Activated CD4-positive, alpha-beta T cell treated with anti-CD3 and anti-CD28 coated beads, Interleukin-2, amount 10 ng/mL, durations not matched to agents 24 days and 14 days (primary cell): ENCODE measurements at regions not wholly inside any gene's neighbourhood (a gene's known extent, or its start where the extent isn't known, plus 50 kb on each side); places are given as distances from the start of the nearest gene placed in this dataset.

ENCODE experiments used
- DNase-seq: peaks from one replicate; pipeline ENCODE4 v3.0.0; 2022
- H3K27ac Mint-ChIP-seq: one replicate; pipeline ENCODE4 v1.8.0; 2022; ENCODE audit warnings: mild to moderate bottlenecking, mixed read lengths
- H3K27me3 Mint-ChIP-seq: one replicate; pipeline ENCODE4 v1.8.0; 2022; ENCODE audit warnings: mixed read lengths
- H3K36me3 Mint-ChIP-seq: one replicate; pipeline ENCODE4 v1.8.0; 2022; ENCODE audit warnings: low read depth, mild to moderate bottlenecking, mixed read lengths
- H3K4me1 Mint-ChIP-seq: one replicate; pipeline ENCODE4 v1.8.0; 2021; ENCODE audit warnings: mixed read lengths
- H3K4me3 Mint-ChIP-seq: one replicate; pipeline ENCODE4 v1.8.0; 2022; ENCODE audit warnings: mild to moderate bottlenecking, moderate library complexity, mixed read lengths
- H3K9me3 Mint-ChIP-seq: one replicate; pipeline ENCODE4 v1.8.0; 2021; ENCODE audit warnings: mixed read lengths
- intact Hi-C: fragments of 100-400 bp; cut with micrococcal nuclease; formaldehyde crosslinking; loops from one replicate; pipeline ENCODE4 v1.15.1; 2023

DNA sequence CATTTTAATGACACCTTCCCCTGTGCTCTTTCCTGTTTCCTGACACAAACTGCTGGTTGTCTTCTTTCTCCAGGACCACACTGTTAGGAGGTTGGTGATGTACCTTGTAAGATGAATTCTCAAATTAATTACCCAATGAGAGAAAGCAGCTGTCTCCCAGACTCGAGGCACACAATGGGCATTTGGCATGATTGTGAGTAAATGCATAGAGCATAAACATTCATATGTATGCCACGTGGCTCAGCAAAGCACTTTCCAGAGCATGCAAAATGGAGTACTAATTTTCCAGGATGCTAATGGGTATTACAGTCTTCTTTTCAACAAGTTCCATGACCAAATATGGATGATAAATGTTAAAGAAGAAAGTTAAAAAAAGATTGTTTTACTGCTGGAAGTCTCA, 235.2 kb upstream of the KLHL29 start:
- intact Hi-C loops: no loop called here
- Mint-ChIP-seq H3K4me1 (no peaks in the 10 kb centered on the region), H3K27me3 (peaks cover 4% of the 10 kb centered on the region), H3K9me3 (no peaks in the 10 kb centered on the region), H3K27ac (no peak overlapping the region), H3K36me3 (no peaks in the 10 kb centered on the region), H3K4me3 (no peak overlapping the region)
- DNase-seq: no peak

DNA sequence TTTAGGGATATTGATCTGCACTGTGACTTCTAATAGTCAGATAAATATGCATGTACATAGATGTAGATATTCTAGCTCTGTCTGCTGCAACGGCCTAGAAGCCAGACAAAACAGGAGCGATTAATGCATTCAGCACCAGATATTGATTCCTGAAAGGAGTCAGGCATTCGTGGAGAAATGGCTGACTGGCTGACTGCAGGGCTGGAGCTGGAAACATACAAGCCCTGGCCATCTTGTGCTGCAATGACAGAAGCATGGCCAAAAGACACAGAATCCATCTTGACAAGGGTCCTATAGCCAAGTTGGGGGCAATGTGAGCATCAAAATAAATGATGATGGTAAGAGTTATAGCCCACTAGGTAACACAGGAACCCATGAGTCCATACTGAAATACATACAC, 231.5 kb upstream of the KLHL29 start:
- no peak overlapping the region for H3K4me3 Mint-ChIP-seq
- no peaks in the 10 kb centered on the region for H3K4me1 Mint-ChIP-seq
- no peak for DNase-seq
- no peaks in the 10 kb centered on the region for H3K36me3 Mint-ChIP-seq
- intact Hi-C loops: no loop called here
- H3K27me3 Mint-ChIP-seq: peaks cover 2% of the 10 kb centered on the region
- H3K9me3 Mint-ChIP-seq: no peaks in the 10 kb centered on the region
- no peak overlapping the region for H3K27ac Mint-ChIP-seq

DNA sequence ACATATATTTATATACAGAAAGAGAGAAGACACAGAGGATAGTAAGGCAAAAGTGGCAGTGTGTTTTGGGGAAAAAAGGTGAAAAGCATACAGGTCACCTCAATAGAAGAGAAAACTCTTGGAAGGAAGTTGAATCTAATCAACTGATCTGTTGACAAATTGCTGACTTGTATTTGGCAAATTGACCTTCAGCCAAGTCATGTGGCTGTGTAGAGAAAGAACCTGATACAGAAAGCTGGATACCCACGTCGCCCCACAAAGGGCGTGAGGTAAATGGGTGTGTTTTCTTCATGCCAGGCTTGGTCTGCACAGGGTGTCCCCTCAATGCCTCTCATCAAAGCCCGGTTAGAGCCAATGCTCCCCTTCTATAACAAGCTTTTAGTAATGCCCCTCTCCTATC, 230.0 kb upstream of the KLHL29 start:
- DNase-seq: no peak
- H3K27ac Mint-ChIP-seq: no peak overlapping the region
- H3K4me3 Mint-ChIP-seq: no peak overlapping the region
- no peaks in the 10 kb centered on the region for H3K4me1 Mint-ChIP-seq
- H3K27me3 Mint-ChIP-seq: peaks cover 2% of the 10 kb centered on the region
- no peaks in the 10 kb centered on the region for H3K9me3 Mint-ChIP-seq
- H3K36me3 Mint-ChIP-seq: no peaks in the 10 kb centered on the region
- intact Hi-C loops: no loop called here

DNA sequence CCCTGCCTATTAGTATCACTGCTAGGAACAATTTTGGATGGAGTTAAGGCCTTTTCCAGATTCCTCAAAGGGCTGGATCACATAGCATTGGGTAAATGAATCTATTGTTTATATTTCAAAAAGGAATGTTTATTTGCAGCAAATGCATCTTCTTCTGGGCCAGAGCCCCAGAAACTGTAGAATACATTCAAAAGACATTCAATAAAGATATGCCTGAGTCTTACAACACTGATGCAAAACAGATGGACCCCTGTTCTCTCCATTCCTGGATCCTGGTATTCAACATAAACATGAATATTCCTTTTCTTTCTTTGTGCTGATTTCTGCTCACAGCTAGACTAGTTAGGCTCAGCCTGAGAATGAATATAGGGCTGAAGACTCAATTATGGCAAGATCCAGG, 227.2 kb upstream of the KLHL29 start:
- H3K27ac Mint-ChIP-seq: no peak overlapping the region
- intact Hi-C loops: no loop called here
- no peaks in the 10 kb centered on the region for H3K36me3 Mint-ChIP-seq
- DNase-seq: no peak
- no peaks in the 10 kb centered on the region for H3K27me3 Mint-ChIP-seq
- no peaks in the 10 kb centered on the region for H3K4me1 Mint-ChIP-seq
- no peaks in the 10 kb centered on the region for H3K9me3 Mint-ChIP-seq
- no peak overlapping the region for H3K4me3 Mint-ChIP-seq

DNA sequence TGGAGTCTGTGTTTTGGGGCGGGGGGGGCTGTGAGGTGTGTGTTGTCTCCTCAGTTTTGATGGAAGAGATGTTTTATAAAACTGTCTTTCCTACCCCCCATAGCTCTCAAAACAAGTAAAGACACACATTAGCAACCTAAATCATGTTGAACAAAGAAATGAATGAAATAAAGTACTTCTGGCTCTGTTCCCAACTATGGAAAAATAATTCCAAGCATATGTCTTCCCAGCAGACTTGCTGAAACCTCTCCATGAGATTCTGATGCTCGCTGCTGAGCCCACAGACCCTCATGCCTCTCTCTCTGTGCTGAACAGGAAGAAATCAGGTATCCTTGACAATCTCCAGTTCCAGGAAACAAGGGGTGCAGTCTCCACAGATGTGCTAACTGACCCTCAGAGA, 226.7 kb upstream of the KLHL29 start:
- H3K27ac Mint-ChIP-seq: no peak overlapping the region
- H3K27me3 Mint-ChIP-seq: no peaks in the 10 kb centered on the region
- no peaks in the 10 kb centered on the region for H3K4me1 Mint-ChIP-seq
- no peak for DNase-seq
- H3K4me3 Mint-ChIP-seq: no peak overlapping the region
- intact Hi-C loops: no loop called here
- no peaks in the 10 kb centered on the region for H3K36me3 Mint-ChIP-seq
- no peaks in the 10 kb centered on the region for H3K9me3 Mint-ChIP-seq

DNA sequence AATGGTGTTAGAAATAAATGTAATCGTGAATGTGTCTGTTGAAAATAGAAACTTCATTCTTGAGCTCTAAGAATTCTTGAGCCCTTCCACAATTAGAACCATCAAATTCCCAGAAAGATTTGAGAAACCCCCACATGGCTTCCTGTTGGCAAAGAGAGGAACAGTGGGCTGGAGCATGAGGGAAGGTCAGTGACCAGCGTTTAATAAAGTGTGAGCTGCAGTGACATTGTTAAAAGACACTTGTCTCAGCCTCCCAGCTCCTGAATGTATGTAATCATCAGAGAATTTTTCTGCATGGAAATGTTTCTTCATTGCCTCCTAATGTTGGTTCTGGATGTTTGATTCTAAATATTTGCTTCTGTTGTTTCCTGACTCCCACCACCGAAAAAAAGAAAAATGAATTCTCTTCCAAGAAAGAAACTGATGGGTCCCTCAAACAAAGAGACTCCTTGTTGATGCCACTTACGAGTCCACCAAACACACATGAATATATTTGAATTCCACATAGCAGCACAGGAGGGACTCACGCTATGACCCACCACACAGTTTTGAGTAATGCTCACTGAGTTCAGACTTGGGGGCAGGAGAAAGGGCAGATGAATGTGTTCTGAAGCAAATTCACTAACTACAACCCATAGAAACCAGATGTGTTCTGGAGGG, 225.1 kb upstream of the KLHL29 start:
- H3K27me3 Mint-ChIP-seq: no peaks in the 10 kb centered on the region
- no peaks in the 10 kb centered on the region for H3K36me3 Mint-ChIP-seq
- intact Hi-C loops: no loop called here
- H3K4me3 Mint-ChIP-seq: no peak overlapping the region
- no peak for DNase-seq
- no peaks in the 10 kb centered on the region for H3K9me3 Mint-ChIP-seq
- no peak overlapping the region for H3K27ac Mint-ChIP-seq
- no peaks in the 10 kb centered on the region for H3K4me1 Mint-ChIP-seq

DNA sequence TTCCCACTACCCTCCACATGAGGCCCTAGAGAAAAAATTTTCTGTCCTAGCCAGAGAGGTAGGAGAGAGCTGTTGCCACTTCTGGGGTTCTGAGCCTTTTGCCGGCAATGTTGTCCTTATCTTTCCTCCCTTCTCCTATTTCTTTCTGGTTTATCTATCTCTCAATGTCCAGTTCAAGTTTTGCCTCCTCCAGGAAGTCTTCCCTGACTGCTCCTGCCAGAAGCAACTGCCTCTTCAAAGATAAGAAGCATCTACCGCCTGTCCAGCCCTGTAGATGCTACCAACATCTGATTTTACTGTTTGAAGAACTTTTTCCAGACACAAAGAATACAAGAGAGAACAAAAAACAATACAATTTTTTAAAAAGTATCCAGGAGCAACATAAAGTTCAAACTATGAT, 220.8 kb upstream of the KLHL29 start:
- H3K4me3 Mint-ChIP-seq: no peak overlapping the region
- H3K4me1 Mint-ChIP-seq: no peaks in the 10 kb centered on the region
- H3K9me3 Mint-ChIP-seq: no peaks in the 10 kb centered on the region
- H3K27ac Mint-ChIP-seq: no peak overlapping the region
- intact Hi-C loops: no loop called here
- DNase-seq: no peak
- H3K36me3 Mint-ChIP-seq: no peaks in the 10 kb centered on the region
- H3K27me3 Mint-ChIP-seq: no peaks in the 10 kb centered on the region

DNA sequence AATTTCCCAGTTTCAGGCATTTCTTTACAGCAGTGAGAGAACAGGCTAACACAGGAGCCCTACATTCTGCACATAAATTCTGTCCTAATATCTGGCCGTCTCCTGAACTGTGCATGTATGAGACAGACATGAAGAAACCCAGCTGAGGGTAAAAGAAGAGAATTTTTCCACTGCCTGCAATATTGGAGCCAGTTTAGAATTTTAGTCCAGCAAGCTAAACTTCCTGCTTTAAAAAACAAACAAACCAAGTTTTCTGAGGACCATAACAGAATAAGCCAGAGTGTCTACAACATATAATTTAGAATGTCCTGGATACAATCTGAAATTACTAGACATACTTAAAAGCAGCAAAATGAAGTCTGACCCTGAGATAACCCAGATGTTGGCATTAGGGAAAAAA, 215.1 kb upstream of the KLHL29 start:
- no peak for DNase-seq
- Mint-ChIP-seq H3K9me3 (no peaks in the 10 kb centered on the region), H3K4me3 (no peak overlapping the region), H3K4me1 (no peaks in the 10 kb centered on the region), H3K36me3 (no peaks in the 10 kb centered on the region), H3K27ac (no peak overlapping the region), H3K27me3 (no peaks in the 10 kb centered on the region)
- intact Hi-C loops: no loop called here

DNA sequence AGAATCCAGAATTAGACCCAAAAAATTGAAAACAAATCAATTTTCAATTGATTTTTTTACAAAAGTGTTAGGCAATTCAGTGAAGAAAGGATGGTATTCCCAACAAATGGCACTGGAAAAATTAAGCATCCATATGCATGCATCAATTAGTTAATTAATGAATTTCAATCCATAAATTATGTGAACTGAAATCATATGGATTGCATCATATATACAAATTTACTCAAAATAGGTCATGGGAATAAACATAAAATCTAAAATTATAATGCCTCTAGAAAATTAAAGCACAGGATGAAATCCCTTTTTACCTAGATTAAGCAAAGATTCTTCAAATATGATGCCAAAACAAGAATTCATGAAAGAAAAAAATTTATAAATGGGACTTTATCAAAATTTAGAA, 213.9 kb upstream of the KLHL29 start:
- no peak for DNase-seq
- intact Hi-C loops: no loop called here
- H3K27me3 Mint-ChIP-seq: no peaks in the 10 kb centered on the region
- H3K9me3 Mint-ChIP-seq: no peaks in the 10 kb centered on the region
- H3K4me1 Mint-ChIP-seq: no peaks in the 10 kb centered on the region
- H3K27ac Mint-ChIP-seq: no peak overlapping the region
- H3K4me3 Mint-ChIP-seq: no peak overlapping the region
- no peaks in the 10 kb centered on the region for H3K36me3 Mint-ChIP-seq

DNA sequence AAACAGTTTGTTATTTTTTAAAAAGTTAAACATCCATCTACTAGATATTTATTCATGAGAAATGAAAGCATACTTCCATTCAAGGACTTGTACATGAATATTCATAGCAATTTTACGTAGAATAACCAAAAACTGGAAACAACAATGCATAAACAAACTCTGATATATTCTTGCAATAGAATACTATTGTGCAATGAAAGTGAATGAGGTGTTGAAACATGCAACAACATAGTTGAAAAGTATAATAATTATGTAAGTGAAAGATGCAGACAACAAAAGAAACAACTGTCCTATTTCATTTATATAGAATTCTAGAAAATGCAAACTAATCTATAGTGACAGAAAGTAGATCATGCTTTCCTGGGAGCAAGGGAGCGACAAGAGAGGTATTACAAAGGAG, 206.6 kb upstream of the KLHL29 start:
- intact Hi-C loops: no loop called here
- H3K4me1 Mint-ChIP-seq: no peaks in the 10 kb centered on the region
- DNase-seq: no peak
- H3K27ac Mint-ChIP-seq: no peak overlapping the region
- no peaks in the 10 kb centered on the region for H3K9me3 Mint-ChIP-seq
- H3K27me3 Mint-ChIP-seq: no peaks in the 10 kb centered on the region
- H3K4me3 Mint-ChIP-seq: no peak overlapping the region
- H3K36me3 Mint-ChIP-seq: no peaks in the 10 kb centered on the region

DNA sequence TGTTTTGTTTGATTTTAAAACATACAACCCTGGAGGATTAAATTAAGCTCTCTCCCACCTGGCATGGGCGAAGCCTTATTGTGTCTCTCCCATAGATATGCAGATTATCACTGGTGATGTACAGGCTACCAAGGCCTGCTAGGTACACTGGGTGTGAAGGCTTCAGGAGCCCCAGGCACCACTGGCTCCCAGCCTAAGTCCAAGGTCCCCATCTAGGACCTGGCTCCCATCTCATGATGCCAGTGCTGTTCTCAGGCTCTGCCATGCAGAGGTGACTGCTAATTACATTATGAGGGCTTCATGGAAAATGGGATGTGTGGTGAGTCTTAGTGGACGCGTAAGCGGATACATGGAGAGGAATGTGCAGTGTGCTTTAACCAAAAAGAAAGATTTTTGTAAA, 201.2 kb upstream of the KLHL29 start:
- Mint-ChIP-seq H3K27me3 (no peaks in the 10 kb centered on the region), H3K4me3 (no peak overlapping the region), H3K36me3 (no peaks in the 10 kb centered on the region), H3K4me1 (no peaks in the 10 kb centered on the region), H3K27ac (no peak overlapping the region), H3K9me3 (no peaks in the 10 kb centered on the region)
- intact Hi-C loops: no loop called here
- no peak for DNase-seq

DNA sequence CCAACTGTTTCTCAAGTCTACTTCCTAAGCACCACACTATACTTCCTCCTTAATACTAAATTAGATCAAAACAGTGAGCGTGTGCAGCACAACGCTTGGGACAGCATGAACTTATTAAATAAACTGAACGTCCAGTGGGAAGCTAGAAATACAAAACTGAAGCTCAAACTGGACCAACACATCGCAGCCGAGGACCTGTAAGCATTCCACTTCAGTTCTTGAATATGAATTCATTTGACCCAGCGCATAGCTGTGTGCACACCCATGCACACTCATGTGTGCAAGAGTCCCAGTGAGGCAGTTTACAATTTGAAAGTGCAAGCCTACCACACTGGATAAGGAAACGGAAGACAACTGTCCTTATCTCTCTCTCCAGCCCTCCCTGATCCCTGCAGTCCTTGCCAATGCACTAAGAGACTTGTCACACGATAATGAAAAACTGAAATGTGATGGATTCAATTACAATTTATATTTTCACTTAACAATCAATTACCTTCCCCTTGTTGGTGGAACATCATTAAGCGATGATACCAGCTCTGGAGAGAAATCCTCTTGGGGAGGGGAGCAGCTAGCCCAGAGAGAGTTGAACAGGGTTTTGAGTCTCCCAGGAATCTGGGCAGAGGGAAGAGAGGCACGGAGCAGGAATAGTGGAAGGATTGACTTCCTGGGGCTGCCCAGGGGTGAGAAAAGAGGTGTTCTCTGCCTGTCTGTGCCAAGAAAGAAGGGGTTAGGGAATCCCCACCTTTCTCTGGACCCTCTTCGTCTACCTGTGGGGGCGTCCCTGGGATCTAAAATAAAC, 186.5 kb upstream of the KLHL29 start:
- no peak for DNase-seq
- Mint-ChIP-seq H3K27me3 (peaks cover 8% of the 10 kb centered on the region), H3K4me1 (no peaks in the 10 kb centered on the region), H3K9me3 (no peaks in the 10 kb centered on the region), H3K27ac (no peak overlapping the region), H3K36me3 (no peaks in the 10 kb centered on the region), H3K4me3 (no peak overlapping the region)
- intact Hi-C loops: loop anchor here (1.0 to 2.0 kb wide), 2 partner anchors 153 to 262 kb away; no protein-coding TSS in a partner anchor

DNA sequence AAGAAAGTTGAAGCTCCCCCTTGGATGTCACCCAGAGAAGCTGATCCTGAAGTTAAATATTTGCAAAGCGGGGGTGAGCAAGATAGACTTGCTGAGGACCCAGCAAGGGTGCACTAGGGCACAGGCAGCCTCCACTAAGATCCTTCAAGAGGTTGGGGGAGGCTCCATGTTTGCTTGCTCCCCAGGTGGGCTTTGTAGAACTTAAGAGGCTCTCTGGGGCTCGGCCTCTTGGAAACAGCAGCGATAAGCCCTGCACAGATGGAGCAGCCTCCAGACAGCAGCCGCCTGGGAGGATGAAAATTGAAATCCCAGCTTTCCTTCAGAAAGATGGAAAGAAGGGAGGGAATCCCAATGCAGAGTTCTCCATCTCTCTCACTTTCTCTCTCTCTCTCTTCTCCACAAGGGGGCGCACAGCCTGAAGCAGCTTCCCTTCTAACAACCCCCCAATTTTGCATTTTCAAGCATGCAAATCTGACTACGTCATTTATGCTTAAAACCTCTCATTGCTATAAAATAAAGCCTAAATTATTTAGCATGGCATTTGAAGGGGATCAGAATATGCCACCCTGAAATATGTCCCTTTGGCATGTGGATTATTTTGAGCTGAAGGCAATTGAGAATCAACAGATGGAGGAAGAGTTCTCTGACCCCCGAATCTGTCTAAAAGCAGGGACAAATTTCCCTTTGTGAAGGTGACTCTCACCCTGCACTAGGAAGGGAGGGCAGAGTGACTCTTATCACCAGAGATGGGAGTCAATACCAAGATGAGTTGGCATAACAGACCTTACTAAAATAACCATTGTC, 185.7 kb upstream of the KLHL29 start:
- H3K9me3 Mint-ChIP-seq: no peaks in the 10 kb centered on the region
- intact Hi-C loops: loop anchor here (1.0 to 2.0 kb wide), 2 partner anchors 152 to 261 kb away; no protein-coding TSS in a partner anchor
- DNase-seq: peak; percentile 66
- H3K27ac Mint-ChIP-seq: no peak overlapping the region
- peaks cover 8% of the 10 kb centered on the region for H3K27me3 Mint-ChIP-seq
- H3K4me1 Mint-ChIP-seq: no peaks in the 10 kb centered on the region
- no peak overlapping the region for H3K4me3 Mint-ChIP-seq
- H3K36me3 Mint-ChIP-seq: no peaks in the 10 kb centered on the region

DNA sequence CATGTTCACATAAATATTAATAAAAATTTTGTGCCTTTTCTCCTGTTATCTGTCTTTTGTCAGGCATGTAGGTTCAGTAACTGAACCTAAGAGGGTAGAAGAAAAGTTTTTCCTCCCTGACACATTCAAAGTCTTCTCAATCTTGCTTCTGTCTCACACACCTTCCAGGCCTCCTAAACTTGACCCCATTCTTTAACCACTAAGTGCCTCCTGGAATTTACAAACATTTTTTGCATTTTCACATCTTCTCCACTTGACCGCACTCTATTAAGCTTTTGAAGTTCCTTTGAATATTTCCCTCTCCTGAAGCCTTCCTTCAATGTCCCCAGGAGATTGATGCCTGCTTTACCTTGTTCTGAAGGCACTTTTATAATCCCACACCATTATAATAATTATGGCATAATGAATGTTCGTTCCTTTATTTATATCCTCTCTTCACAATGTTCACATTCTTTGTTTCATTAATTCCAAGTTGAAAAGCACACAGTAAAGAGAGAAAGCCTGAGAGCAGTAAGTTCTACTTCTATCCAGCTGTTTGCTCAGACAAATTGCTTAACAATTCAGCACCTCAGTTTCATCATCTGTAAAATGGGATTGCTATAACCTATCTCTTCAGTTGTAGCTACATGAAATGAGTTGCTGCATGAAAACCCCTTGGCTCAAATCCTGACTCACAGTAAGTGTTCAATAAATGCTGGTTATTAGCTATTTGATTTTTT, 184.8 kb upstream of the KLHL29 start:
- DNase-seq: no peak
- H3K27me3 Mint-ChIP-seq: peaks cover 2% of the 10 kb centered on the region
- H3K4me1 Mint-ChIP-seq: no peaks in the 10 kb centered on the region
- H3K27ac Mint-ChIP-seq: no peak overlapping the region
- no peak overlapping the region for H3K4me3 Mint-ChIP-seq
- intact Hi-C loops: no loop called here
- no peaks in the 10 kb centered on the region for H3K9me3 Mint-ChIP-seq
- H3K36me3 Mint-ChIP-seq: no peaks in the 10 kb centered on the region
